Smooth muscle cell (in vitro differentiated cells): ENCODE measurements at regions not wholly inside any gene's neighbourhood (a gene's known extent, or its start where the extent isn't known, plus 50 kb on each side); places are given as distances from the start of the nearest gene placed in this dataset.

Source experiments
- DNase-seq: peaks from one replicate; lab custom pipeline; 2025; ENCODE audit not compliant: unreplicated experiment; lab: John Stamatoyannopoulos, UW
- H2AFZ ChIP-seq: fragments of 200-600 bp; sonication (generic); 2 replicates; pipeline ENCODE4 v1.6.0; 2016; ENCODE audit warnings: antibody characterized with exemption, low read depth, mild to moderate bottlenecking
- H3F3A ChIP-seq: fragments of 200-600 bp; sonication (generic); 2 replicates; pipeline ENCODE4 v1.6.0; 2017; ENCODE audit warnings: antibody characterized with exemption, low read depth
- H3K27ac ChIP-seq: fragments of 200-600 bp; sonication (generic); 2 replicates; pipeline ENCODE4 v1.5.1; 2016; ENCODE audit warnings: low read depth, mild to moderate bottlenecking
- H3K27me3 ChIP-seq: fragments of 200-600 bp; sonication (generic); 2 replicates; pipeline ENCODE4 v1.6.1; 2016; ENCODE audit warnings: low read depth, mild to moderate bottlenecking
- H3K36me3 ChIP-seq: fragments of 200-600 bp; sonication (generic); 2 replicates; pipeline ENCODE4 v1.5.1; 2016; ENCODE audit warnings: low read depth
- H3K4me1 ChIP-seq: fragments of 200-600 bp; sonication (generic); 2 replicates; pipeline ENCODE4 v1.5.1; 2016; ENCODE audit warnings: low read depth
- H3K4me2 ChIP-seq: fragments of 200-600 bp; sonication (generic); 2 replicates; pipeline ENCODE4 v1.6.0; 2016; ENCODE audit warnings: mild to moderate bottlenecking
- H3K4me3 ChIP-seq: fragments of 200-600 bp; sonication (generic); 2 replicates; pipeline ENCODE4 v1.5.1; 2016; ENCODE audit warnings: mild to moderate bottlenecking
- H3K79me2 ChIP-seq: fragments of 200-600 bp; sonication (generic); 2 replicates; pipeline ENCODE4 v1.6.0; 2016; ENCODE audit warnings: low read depth, mild to moderate bottlenecking
- H3K9ac ChIP-seq: fragments of 200-600 bp; sonication (generic); 2 replicates; pipeline ENCODE4 v1.6.0; 2016; ENCODE audit warnings: low read depth
- H3K9me3 ChIP-seq: fragments of 200-600 bp; sonication (generic); replicated peaks from 2 replicates; pipeline ENCODE4 v1.5.1; 2016; ENCODE audit warnings: low read depth
- H4K20me1 ChIP-seq: fragments of 200-600 bp; sonication (generic); 2 replicates; pipeline ENCODE4 v1.6.0; 2016; ENCODE audit warnings: low read depth
- WGBS: methylation state at CpG from one replicate; pipeline ENCODE4 v1.1.7; 2016; ENCODE audit warnings: low lambda C conversion rate; 5-methylcytosine and 5-hydroxymethylcytosine counted together
- TF ChIP-seq, protein P1 (sequence below): fragments of 200-600 bp; sonication (generic); IDR thresholded peaks from 2 replicates; pipeline ENCODE4 v1.5.1; 2017; ENCODE audit warnings: borderline replicate concordance, mild to moderate bottlenecking, antibody characterized with exemption; ENCODE audit not compliant: insufficient read depth, poor library complexity, severe bottlenecking

DNA sequence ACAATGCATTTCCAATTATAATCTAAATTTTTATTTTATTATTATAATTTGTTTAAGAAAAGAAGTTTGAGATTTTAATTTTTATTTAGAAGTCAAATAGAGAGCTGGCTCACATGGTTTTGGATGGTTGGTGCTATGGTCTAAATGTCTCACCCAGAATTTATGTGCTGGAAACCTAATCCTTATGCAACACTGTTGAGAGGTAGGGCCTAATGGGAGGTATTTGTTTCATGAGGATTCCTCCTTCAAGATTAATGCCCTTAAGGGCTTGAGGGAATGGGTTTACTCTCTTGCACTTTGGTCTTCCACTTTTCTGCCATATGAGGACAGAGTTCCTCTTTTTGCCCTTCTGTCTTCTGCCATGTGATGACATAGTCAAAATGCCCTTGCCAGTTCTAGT, 960.5 kb upstream of the IGFBP7 start:
- H4K20me1 ChIP-seq, result no peaks in the 10 kb centered on the region
- no peaks in the 10 kb centered on the region for H3K9me3 ChIP-seq
- H3K4me2 ChIP-seq, result no peak overlapping the region
- no peak overlapping the region for H3K9ac ChIP-seq
- H2AFZ ChIP-seq, result no peak overlapping the region
- no peak overlapping the region for H3K4me3 ChIP-seq
- H3K4me1 ChIP-seq, result no peaks in the 10 kb centered on the region
- no peaks in the 10 kb centered on the region for H3K36me3 ChIP-seq
- TF ChIP-seq, protein P1, sequence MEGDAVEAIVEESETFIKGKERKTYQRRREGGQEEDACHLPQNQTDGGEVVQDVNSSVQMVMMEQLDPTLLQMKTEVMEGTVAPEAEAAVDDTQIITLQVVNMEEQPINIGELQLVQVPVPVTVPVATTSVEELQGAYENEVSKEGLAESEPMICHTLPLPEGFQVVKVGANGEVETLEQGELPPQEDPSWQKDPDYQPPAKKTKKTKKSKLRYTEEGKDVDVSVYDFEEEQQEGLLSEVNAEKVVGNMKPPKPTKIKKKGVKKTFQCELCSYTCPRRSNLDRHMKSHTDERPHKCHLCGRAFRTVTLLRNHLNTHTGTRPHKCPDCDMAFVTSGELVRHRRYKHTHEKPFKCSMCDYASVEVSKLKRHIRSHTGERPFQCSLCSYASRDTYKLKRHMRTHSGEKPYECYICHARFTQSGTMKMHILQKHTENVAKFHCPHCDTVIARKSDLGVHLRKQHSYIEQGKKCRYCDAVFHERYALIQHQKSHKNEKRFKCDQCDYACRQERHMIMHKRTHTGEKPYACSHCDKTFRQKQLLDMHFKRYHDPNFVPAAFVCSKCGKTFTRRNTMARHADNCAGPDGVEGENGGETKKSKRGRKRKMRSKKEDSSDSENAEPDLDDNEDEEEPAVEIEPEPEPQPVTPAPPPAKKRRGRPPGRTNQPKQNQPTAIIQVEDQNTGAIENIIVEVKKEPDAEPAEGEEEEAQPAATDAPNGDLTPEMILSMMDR, result no peak
- H3K79me2 ChIP-seq, result no peaks in the 10 kb centered on the region
- H3F3A ChIP-seq, result no peaks in the 10 kb centered on the region
- no peaks in the 10 kb centered on the region for H3K27me3 ChIP-seq
- no peak for DNase-seq
- H3K27ac ChIP-seq, result no peak overlapping the region

DNA sequence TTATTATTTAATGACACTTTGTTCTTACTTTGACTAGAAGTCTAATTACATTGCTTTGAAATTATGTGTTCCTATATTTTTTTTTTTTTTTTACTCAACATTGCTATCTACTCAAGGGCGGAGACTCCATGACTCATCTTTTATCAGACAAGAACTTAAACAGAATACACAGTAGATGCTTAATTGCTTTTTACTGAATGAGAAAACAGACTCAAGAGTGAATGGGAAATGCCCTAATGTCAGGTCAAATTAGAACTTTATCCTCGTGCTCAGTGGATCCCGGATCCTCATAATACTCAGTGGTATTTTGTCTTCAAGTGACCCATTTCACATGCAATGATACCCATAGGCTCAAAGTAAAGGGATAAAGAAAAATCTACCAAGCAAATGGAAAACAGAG, 954.5 kb upstream of the IGFBP7 start:
- Histone ChIP-seq H3K27ac (no peak overlapping the region), H3K36me3 (no peaks in the 10 kb centered on the region), H2AFZ (no peak overlapping the region), H3K4me1 (no peaks in the 10 kb centered on the region), H3K9ac (no peak overlapping the region), H3F3A (no peaks in the 10 kb centered on the region), H3K27me3 (no peaks in the 10 kb centered on the region), H3K9me3 (no peaks in the 10 kb centered on the region), H3K4me3 (no peak overlapping the region), H3K4me2 (no peak overlapping the region), H4K20me1 (no peaks in the 10 kb centered on the region), H3K79me2 (no peaks in the 10 kb centered on the region)
- no peak for DNase-seq
- 48% methylated on average over 3 of the region's 3 CpGs for WGBS
- TF ChIP-seq, protein P1, result no peak

GRCh38 chr4:58063404-58064160, 953.4 kb upstream of the IGFBP7 start:
- TF ChIP-seq, protein P1, result no peak
- Histone ChIP-seq H3K79me2 (no peaks in the 10 kb centered on the region), H3K4me2 (no peak overlapping the region), H3K27me3 (no peaks in the 10 kb centered on the region), H3K27ac (no peak overlapping the region), H3K9me3 (no peaks in the 10 kb centered on the region), H3K4me3 (no peak overlapping the region), H3K36me3 (no peaks in the 10 kb centered on the region), H2AFZ (no peak overlapping the region), H3K9ac (no peak overlapping the region), H3F3A (no peaks in the 10 kb centered on the region), H3K4me1 (no peaks in the 10 kb centered on the region), H4K20me1 (no peaks in the 10 kb centered on the region)
- no peak for DNase-seq
- 95% methylated on average over 6 of the region's 6 CpGs for WGBS

- Histone ChIP-seq H4K20me1 (no peaks in the 10 kb centered on the region), H3K4me3 (no peak overlapping the region), H3K4me2 (no peak overlapping the region), H3K27me3 (no peaks in the 10 kb centered on the region), H3K9ac (no peak overlapping the region), H3K9me3 (no peaks in the 10 kb centered on the region), H3K27ac (no peak overlapping the region), H3F3A (no peaks in the 10 kb centered on the region), H3K4me1 (no peaks in the 10 kb centered on the region), H3K36me3 (no peaks in the 10 kb centered on the region), H2AFZ (no peak overlapping the region), H3K79me2 (no peaks in the 10 kb centered on the region)
- TF ChIP-seq, protein P1, result no peak
- DNase-seq, result no peak
Observed at GRCh38 chr4:58061967-58062366, 951.8 kb upstream of the IGFBP7 start.
